PC-9 (cell line): ENCODE measurements at regions not wholly inside any gene's neighbourhood (a gene's known extent, or its start where the extent isn't known, plus 50 kb on each side); places are given as distances from the start of the nearest gene placed in this dataset.

Experiments used
- EZH2 ChIP-seq: fragments of 200-600 bp; sonication (generic); IDR thresholded peaks from 2 replicates; pipeline ENCODE4 v1.8.0; 2017; ENCODE audit warnings: antibody characterized with exemption, low read depth
- TF ChIP-seq, protein P1 (sequence below): fragments of 200-600 bp; sonication (generic); conservative IDR thresholded peaks from 2 replicates; pipeline ENCODE4 v1.6.1; 2017; ENCODE audit warnings: mixed run types, antibody characterized with exemption, mild to moderate bottlenecking, moderate library complexity

DNA sequence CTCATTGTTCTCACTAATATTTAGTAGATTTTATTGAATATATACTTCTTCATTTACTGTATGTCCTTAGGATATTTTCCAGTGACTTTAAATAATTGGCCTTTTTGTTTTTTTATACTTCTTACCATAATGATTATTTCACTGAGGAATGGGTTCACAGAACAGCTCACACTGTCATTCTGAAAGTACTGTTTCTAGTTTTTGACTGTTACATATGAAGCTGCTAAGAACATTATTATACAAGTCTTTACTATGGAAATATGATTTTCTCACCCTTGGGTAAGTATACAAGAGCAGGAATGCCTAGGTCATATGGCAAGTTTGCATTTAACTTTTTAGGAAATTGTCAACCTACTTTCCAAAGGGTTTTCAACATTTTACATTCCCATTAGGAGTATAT is 343.1 kb downstream of the CCER1 start:
- TF ChIP-seq, protein P1, sequence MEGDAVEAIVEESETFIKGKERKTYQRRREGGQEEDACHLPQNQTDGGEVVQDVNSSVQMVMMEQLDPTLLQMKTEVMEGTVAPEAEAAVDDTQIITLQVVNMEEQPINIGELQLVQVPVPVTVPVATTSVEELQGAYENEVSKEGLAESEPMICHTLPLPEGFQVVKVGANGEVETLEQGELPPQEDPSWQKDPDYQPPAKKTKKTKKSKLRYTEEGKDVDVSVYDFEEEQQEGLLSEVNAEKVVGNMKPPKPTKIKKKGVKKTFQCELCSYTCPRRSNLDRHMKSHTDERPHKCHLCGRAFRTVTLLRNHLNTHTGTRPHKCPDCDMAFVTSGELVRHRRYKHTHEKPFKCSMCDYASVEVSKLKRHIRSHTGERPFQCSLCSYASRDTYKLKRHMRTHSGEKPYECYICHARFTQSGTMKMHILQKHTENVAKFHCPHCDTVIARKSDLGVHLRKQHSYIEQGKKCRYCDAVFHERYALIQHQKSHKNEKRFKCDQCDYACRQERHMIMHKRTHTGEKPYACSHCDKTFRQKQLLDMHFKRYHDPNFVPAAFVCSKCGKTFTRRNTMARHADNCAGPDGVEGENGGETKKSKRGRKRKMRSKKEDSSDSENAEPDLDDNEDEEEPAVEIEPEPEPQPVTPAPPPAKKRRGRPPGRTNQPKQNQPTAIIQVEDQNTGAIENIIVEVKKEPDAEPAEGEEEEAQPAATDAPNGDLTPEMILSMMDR: no peak
- TF ChIP-seq EZH2: no peak
